C4-2B (cell line): ENCODE measurements at regions not wholly inside any gene's neighbourhood (a gene's known extent, or its start where the extent isn't known, plus 50 kb on each side); places are given as distances from the start of the nearest gene placed in this dataset.

Experiments
- CTCF ChIP-seq: fragments of 450-650 bp; conservative IDR thresholded peaks from 2 replicates; pipeline ENCODE4 v1.5.1; 2017; ENCODE audit warnings: mild to moderate bottlenecking
- ZFX ChIP-seq: fragments of 450-650 bp; IDR thresholded peaks from 2 replicates; pipeline ENCODE4 v1.6.1; 2017

DNA sequence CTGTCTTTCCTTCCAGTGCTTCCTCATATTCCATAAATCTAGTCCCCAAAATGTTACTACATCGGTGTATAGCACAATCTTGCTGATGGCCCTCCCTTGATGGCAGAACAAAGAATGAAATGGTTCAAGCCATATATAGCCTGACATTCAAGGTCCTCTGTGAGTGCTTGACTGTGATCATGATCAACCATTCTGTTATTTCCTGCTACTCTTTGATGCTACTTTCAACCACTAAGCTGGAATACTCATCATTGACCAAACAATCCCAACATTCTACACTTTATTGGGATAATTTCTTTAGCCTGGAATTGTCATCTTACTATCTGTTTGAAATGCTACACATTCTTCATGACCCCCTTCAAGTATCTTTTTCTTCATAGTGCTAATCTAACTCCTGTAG, 633.9 kb downstream of the PLCL1 start:
- TF ChIP-seq CTCF (no peak), ZFX (no peak)
